ENCODE measurements at regions not wholly inside any gene's neighbourhood (a gene's known extent, or its start where the extent isn't known, plus 50 kb on each side); places are given as distances from the start of the nearest gene placed in this dataset.

DNA sequence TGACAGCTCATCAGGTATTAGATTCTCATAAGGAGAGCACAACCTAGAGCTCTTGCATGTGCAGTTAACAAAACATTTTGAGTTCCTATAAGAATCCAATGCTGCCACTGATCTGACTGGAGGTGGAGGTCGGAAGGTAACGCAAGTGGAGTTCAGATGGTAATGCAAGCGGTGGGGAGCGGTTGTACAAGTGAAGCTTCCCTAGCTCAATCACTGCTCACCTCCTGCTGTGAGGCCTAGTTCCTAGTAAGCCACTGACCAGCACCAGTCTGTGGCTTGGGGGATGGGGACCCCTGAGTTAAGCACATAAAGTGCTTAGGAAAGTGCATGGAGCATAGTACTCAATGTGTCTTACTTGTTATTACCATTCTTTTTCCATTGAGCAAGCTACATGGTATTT is 983.2 kb upstream of the IGFBP7 start:
- TF ChIP-seq, protein P1, sequence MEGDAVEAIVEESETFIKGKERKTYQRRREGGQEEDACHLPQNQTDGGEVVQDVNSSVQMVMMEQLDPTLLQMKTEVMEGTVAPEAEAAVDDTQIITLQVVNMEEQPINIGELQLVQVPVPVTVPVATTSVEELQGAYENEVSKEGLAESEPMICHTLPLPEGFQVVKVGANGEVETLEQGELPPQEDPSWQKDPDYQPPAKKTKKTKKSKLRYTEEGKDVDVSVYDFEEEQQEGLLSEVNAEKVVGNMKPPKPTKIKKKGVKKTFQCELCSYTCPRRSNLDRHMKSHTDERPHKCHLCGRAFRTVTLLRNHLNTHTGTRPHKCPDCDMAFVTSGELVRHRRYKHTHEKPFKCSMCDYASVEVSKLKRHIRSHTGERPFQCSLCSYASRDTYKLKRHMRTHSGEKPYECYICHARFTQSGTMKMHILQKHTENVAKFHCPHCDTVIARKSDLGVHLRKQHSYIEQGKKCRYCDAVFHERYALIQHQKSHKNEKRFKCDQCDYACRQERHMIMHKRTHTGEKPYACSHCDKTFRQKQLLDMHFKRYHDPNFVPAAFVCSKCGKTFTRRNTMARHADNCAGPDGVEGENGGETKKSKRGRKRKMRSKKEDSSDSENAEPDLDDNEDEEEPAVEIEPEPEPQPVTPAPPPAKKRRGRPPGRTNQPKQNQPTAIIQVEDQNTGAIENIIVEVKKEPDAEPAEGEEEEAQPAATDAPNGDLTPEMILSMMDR (IDR thresholded peaks at IDR 0.05; ENCODE audit: low read depth, low read length): no peak
- H3K4me3 ChIP-seq (replicated peaks in 1 of 2; ENCODE audit: low read depth in 2 of 2, low read length in 2 of 2): no peak overlapping the region
- DNase-seq (ENCODE audit: low read depth in 2 of 2): no peak

DNA sequence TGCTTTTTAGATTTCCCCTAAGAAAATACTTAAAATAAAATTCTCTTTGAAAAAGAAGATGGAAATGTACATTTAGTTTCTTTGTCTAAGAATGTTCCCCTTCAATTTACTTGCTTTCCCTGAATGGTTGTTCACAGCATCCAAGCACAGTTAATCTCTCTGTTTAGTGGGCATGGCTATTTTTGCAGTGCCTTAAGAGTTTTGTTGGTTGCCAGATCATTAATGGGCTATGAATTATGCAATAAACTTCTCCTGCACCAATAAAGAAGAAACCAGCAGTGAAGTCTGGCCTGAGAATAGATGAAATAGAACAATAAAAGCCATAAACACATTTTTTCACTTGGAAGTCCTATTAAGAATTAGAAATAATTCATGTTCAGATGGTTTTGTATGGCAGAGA is 980.4 kb upstream of the IGFBP7 start:
- no peak for DNase-seq (ENCODE audit: low read depth in 2 of 2)
- TF ChIP-seq, protein P1 (IDR thresholded peaks at IDR 0.05; ENCODE audit: low read depth, low read length): no peak

DNA sequence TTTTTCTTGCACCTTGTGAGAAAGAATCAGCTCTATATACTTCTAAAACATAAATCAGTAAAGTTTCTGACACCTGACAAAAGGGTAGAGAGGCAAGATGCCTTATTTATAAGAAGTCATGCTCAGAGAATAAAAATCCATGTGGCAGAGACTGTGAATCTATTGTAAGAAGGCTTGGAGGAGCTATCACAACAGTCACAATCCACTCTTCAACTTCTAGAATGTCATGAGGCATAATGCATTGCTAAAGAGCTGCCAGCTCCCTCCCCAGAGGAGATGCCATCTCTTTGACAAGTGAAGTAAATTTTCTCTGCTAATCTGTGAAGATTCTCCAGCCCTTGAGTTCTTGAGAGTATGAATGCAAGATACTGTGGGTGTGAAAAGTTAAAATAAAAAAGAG is 971.2 kb upstream of the IGFBP7 start:
- no peak for DNase-seq (ENCODE audit: low read depth in 2 of 2)
- TF ChIP-seq, protein P1 (IDR thresholded peaks at IDR 0.05; ENCODE audit: low read depth, low read length): no peak
- no peak overlapping the region for H3K4me3 ChIP-seq (replicated peaks in 1 of 2; ENCODE audit: low read depth in 2 of 2, low read length in 2 of 2)

More for the DNA sequence above, 980.4 kb upstream of the IGFBP7 start:
- no peak overlapping the region for H3K4me3 ChIP-seq (replicated peaks in 1 of 2; ENCODE audit: low read depth in 2 of 2, low read length in 2 of 2)

GRCh38 chr4:58075724-58076123 is 965.5 kb upstream of the IGFBP7 start:
- TF ChIP-seq, protein P1 (IDR thresholded peaks at IDR 0.05; ENCODE audit: low read depth, low read length): no peak
- DNase-seq (ENCODE audit: low read depth in 2 of 2): no peak
- H3K4me3 ChIP-seq (replicated peaks in 1 of 2; ENCODE audit: low read depth in 2 of 2, low read length in 2 of 2): no peak overlapping the region

- DNase-seq (ENCODE audit: low read depth in 2 of 2): no peak
- H3K4me3 ChIP-seq (replicated peaks in 1 of 2; ENCODE audit: low read depth in 2 of 2, low read length in 2 of 2): no peak overlapping the region
- TF ChIP-seq, protein P1 (IDR thresholded peaks at IDR 0.05; ENCODE audit: low read depth, low read length): no peak
These were observed 964.2 kb upstream of the IGFBP7 start for GRCh38 chr4:58074382-58074781.

DNA sequence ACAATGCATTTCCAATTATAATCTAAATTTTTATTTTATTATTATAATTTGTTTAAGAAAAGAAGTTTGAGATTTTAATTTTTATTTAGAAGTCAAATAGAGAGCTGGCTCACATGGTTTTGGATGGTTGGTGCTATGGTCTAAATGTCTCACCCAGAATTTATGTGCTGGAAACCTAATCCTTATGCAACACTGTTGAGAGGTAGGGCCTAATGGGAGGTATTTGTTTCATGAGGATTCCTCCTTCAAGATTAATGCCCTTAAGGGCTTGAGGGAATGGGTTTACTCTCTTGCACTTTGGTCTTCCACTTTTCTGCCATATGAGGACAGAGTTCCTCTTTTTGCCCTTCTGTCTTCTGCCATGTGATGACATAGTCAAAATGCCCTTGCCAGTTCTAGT is 960.5 kb upstream of the IGFBP7 start:
- no peak for DNase-seq (ENCODE audit: low read depth in 2 of 2)
- no peak overlapping the region for H3K4me3 ChIP-seq (replicated peaks in 1 of 2; ENCODE audit: low read depth in 2 of 2, low read length in 2 of 2)
- TF ChIP-seq, protein P1 (IDR thresholded peaks at IDR 0.05; ENCODE audit: low read depth, low read length): no peak

DNA sequence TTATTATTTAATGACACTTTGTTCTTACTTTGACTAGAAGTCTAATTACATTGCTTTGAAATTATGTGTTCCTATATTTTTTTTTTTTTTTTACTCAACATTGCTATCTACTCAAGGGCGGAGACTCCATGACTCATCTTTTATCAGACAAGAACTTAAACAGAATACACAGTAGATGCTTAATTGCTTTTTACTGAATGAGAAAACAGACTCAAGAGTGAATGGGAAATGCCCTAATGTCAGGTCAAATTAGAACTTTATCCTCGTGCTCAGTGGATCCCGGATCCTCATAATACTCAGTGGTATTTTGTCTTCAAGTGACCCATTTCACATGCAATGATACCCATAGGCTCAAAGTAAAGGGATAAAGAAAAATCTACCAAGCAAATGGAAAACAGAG is 954.5 kb upstream of the IGFBP7 start:
- TF ChIP-seq, protein P1 (IDR thresholded peaks at IDR 0.05; ENCODE audit: low read depth, low read length): no peak
- H3K4me3 ChIP-seq (replicated peaks in 1 of 2; ENCODE audit: low read depth in 2 of 2, low read length in 2 of 2): no peak overlapping the region
- DNase-seq (ENCODE audit: low read depth in 2 of 2): no peak

Measured in cardiac fibroblast (primary cell).